Bronchial epithelial cell (primary cell): ENCODE measurements at regions not wholly inside any gene's neighbourhood (a gene's known extent, or its start where the extent isn't known, plus 50 kb on each side); places are given as distances from the start of the nearest gene placed in this dataset.
A peak's percentile ranks its signal among the peaks of the same experiment; 100 is the strongest.
"Not testable (repeated sequence)": the region's sequence is repeated elsewhere in the genome, so short reads cannot be mapped to it uniquely, and the experiment has no call there.

Experiments
- DNase-seq: peaks from one replicate; pipeline ENCODE4 v3.0.0-alpha.2; 2010; ENCODE audit warnings: low read depth
- FAIRE-seq: peaks from 2 replicates; lab custom pipeline; 2011; peaks lifted over from hg19 to GRCh38; lab: Jason Lieb, UNC
- H3K27me3 ChIP-seq: 2 replicates; pipeline ENCODE4 v1.5.1; 2011; ENCODE audit warnings: low read length; ENCODE audit not compliant: control insufficient read depth, insufficient read depth
- H3K36me3 ChIP-seq: 2 replicates; pipeline ENCODE4 v1.5.1; 2011; ENCODE audit warnings: low read length; ENCODE audit not compliant: control insufficient read depth, insufficient read depth
- H3K4me3 ChIP-seq: 2 replicates; pipeline ENCODE4 v1.5.1; 2011; ENCODE audit warnings: mild to moderate bottlenecking, low read depth, low read length, control low read depth
- CTCF ChIP-seq: IDR thresholded peaks from 2 replicates; pipeline ENCODE4 v1.5.1; 2011; ENCODE audit warnings: mild to moderate bottlenecking, moderate library complexity, low read length, control low read depth, inconsistent platforms; ENCODE audit not compliant: insufficient read depth, severe bottlenecking

GRCh38 chr7:90053094-90053493, 101.2 kb upstream of the STEAP1 start:
- H3K36me3 ChIP-seq, result no peaks in the 10 kb centered on the region
- no peak for TF ChIP-seq CTCF
- H3K4me3 ChIP-seq, result no peak overlapping the region
- FAIRE-seq (no peak), DNase-seq (no peak)
- no peaks in the 10 kb centered on the region for H3K27me3 ChIP-seq

- no peaks in the 10 kb centered on the region for H3K27me3 ChIP-seq
- DNase-seq, result no peak
- H3K4me3 ChIP-seq, result no peak overlapping the region
- no peak for TF ChIP-seq CTCF
- FAIRE-seq, result no peak
- no peaks in the 10 kb centered on the region for H3K36me3 ChIP-seq
These were observed 93.2 kb upstream of the STEAP1 start for GRCh38 chr7:90061077-90061476.

- no peak for TF ChIP-seq CTCF
- no peaks in the 10 kb centered on the region for H3K27me3 ChIP-seq
- H3K4me3 ChIP-seq, result no peak overlapping the region
- no peaks in the 10 kb centered on the region for H3K36me3 ChIP-seq
- no peak for DNase-seq
- FAIRE-seq, result no peak
These were observed 89.9 kb upstream of the STEAP1 start for GRCh38 chr7:90064370-90064769.

- FAIRE-seq, result no peak
- no peak overlapping the region for H3K4me3 ChIP-seq
- TF ChIP-seq CTCF, result no peak
These were observed 87.1 kb upstream of the STEAP1 start for GRCh38 chr7:90067171-90067570.

GRCh38 chr7:90070238-90070637, 84.0 kb upstream of the STEAP1 start:
- not testable (repeated sequence) for H3K4me3 ChIP-seq, H3K27me3 ChIP-seq, H3K36me3 ChIP-seq, FAIRE-seq
- DNase-seq, result peak; percentile 10

More at GRCh38 chr7:90067171-90067570, 87.1 kb upstream of the STEAP1 start:
- no peaks in the 10 kb centered on the region for H3K36me3 ChIP-seq
- no peaks in the 10 kb centered on the region for H3K27me3 ChIP-seq
- no peak for DNase-seq

- FAIRE-seq, result no peak
- no peaks in the 10 kb centered on the region for H3K27me3 ChIP-seq
- DNase-seq, result no peak
- H3K36me3 ChIP-seq, result no peaks in the 10 kb centered on the region
- no peak for TF ChIP-seq CTCF
- H3K4me3 ChIP-seq, result no peak overlapping the region
These were observed 75.3 kb upstream of the STEAP1 start for GRCh38 chr7:90078921-90079320.
